ENCODE measurements at regions not wholly inside any gene's neighbourhood (a gene's known extent, or its start where the extent isn't known, plus 50 kb on each side); places are given as distances from the start of the nearest gene placed in this dataset.

GRCh38 chr3:193987186-193987585 is 148.8 kb upstream of the HES1 start:
- no peaks in the 10 kb centered on the region for H3K9me3 ChIP-seq (ENCODE audit: low read length)
- H3K9ac ChIP-seq (ENCODE audit: low read length): no peak overlapping the region
- no peak for TF ChIP-seq SMC3 (conservative IDR thresholded peaks at IDR 0.05; ENCODE audit: poor library complexity)
- no peak overlapping the region for H3K4me3 ChIP-seq (ENCODE audit: low read length)
- H3K79me2 ChIP-seq (replicated peaks; ENCODE audit: insufficient read depth, low read length): no peaks in the 10 kb centered on the region
- no peak overlapping the region for H3K4me2 ChIP-seq (ENCODE audit: low read length)
- no peaks in the 10 kb centered on the region for H3K27me3 ChIP-seq (ENCODE audit: insufficient read depth, low read depth, low read length)
- H3K36me3 ChIP-seq (ENCODE audit: insufficient read depth, low read length): no peaks in the 10 kb centered on the region
- no peaks in the 10 kb centered on the region for H3K9me2 ChIP-seq (ENCODE audit: insufficient read depth, low read length)
- H2AFZ ChIP-seq (ENCODE audit: low read depth, low read length): peak overlapping the region; percentile 35
- H3K27ac ChIP-seq (ENCODE audit: low read length): no peak overlapping the region
- no peaks in the 10 kb centered on the region for H3F3A ChIP-seq (ENCODE audit: insufficient read depth, low read length, poor library complexity, severe bottlenecking)
- no peaks in the 10 kb centered on the region for H4K20me1 ChIP-seq (ENCODE audit: insufficient read depth)

- Histone ChIP-seq H3K79me2 (replicated peaks; ENCODE audit: insufficient read depth, low read length) (no peaks in the 10 kb centered on the region), H3F3A (ENCODE audit: insufficient read depth, low read length, poor library complexity, severe bottlenecking) (no peaks in the 10 kb centered on the region), H3K9me2 (ENCODE audit: insufficient read depth, low read length) (no peaks in the 10 kb centered on the region), H3K4me3 (ENCODE audit: low read length) (no peak overlapping the region), H3K9ac (ENCODE audit: low read length) (no peak overlapping the region), H3K4me2 (ENCODE audit: low read length) (no peak overlapping the region), H3K36me3 (ENCODE audit: insufficient read depth, low read length) (no peaks in the 10 kb centered on the region), H3K27ac (ENCODE audit: low read length) (no peak overlapping the region), H2AFZ (ENCODE audit: low read depth, low read length) (no peak overlapping the region), H3K27me3 (ENCODE audit: insufficient read depth, low read depth, low read length) (no peaks in the 10 kb centered on the region), H4K20me1 (ENCODE audit: insufficient read depth) (no peaks in the 10 kb centered on the region), H3K9me3 (ENCODE audit: low read length) (no peaks in the 10 kb centered on the region)
- TF ChIP-seq EZH2 (IDR thresholded peaks at IDR 0.05; ENCODE audit: borderline replicate concordance, insufficient read depth, low read length, poor library complexity, severe bottlenecking): no peak
- TF ChIP-seq RAD21 (conservative IDR thresholded peaks at IDR 0.05): no peak
- TF ChIP-seq MXI1 (conservative IDR thresholded peaks at IDR 0.05; ENCODE audit: poor library complexity, severe bottlenecking): no peak
- no peak for TF ChIP-seq SMC3 (conservative IDR thresholded peaks at IDR 0.05; ENCODE audit: poor library complexity)
- no peak for TF ChIP-seq POLR2AphosphoS5 (IDR thresholded peaks at IDR 0.05)
- TF ChIP-seq, protein P1, sequence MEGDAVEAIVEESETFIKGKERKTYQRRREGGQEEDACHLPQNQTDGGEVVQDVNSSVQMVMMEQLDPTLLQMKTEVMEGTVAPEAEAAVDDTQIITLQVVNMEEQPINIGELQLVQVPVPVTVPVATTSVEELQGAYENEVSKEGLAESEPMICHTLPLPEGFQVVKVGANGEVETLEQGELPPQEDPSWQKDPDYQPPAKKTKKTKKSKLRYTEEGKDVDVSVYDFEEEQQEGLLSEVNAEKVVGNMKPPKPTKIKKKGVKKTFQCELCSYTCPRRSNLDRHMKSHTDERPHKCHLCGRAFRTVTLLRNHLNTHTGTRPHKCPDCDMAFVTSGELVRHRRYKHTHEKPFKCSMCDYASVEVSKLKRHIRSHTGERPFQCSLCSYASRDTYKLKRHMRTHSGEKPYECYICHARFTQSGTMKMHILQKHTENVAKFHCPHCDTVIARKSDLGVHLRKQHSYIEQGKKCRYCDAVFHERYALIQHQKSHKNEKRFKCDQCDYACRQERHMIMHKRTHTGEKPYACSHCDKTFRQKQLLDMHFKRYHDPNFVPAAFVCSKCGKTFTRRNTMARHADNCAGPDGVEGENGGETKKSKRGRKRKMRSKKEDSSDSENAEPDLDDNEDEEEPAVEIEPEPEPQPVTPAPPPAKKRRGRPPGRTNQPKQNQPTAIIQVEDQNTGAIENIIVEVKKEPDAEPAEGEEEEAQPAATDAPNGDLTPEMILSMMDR (IDR thresholded peaks at IDR 0.05; ENCODE audit: poor library complexity, severe bottlenecking): no peak
- TF ChIP-seq EP300 (conservative IDR thresholded peaks at IDR 0.05; ENCODE audit: poor library complexity, severe bottlenecking): no peak
- no peak for TF ChIP-seq TAF1 (IDR thresholded peaks at IDR 0.05; ENCODE audit: low read depth)
- TF ChIP-seq REST (IDR thresholded peaks at IDR 0.05; ENCODE audit: borderline replicate concordance): no peak
These were observed 146.8 kb upstream of the HES1 start for GRCh38 chr3:193989186-193989585.

Data from neural cell (in vitro differentiated cells).